ENCODE measurements at regions not wholly inside any gene's neighbourhood (a gene's known extent, or its start where the extent isn't known, plus 50 kb on each side); places are given as distances from the start of the nearest gene placed in this dataset.

DNA sequence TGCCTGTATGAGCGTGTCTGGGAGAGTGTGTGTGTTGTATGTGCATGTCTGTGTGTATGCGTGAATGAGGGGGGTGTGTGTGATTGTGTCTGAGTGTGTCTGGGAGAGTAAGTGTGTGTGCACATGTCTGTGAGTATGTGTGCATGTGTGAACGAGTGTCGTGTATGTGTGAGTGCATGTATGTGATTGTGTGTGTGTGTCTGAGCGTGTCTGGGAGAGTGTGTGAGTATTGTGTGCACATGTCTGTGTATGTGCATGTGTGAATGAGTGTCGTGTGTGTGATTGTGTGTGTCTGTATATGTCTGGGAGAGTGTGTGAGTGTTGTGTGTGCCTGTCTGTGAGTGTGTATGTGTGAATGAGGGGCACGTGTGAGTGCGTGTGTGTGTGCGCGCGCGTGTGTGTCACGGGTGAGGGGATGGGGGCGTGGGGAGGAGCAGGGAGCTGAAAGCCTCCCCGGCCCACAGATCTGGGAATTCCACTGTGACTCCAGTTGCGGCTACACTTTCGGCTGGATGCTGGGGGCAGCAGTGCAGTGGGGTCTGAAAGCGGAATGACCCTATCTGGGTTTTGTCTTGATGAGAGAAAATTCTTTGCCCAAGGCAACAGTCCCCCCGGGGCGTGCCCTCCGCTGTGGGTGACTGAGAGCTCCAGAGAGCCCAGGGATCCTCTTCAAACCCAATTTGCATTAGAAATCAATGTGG lies 138.1 kb upstream of the MED13L start:
- no peak for TF ChIP-seq CTCF (IDR thresholded peaks at IDR 0.05; ENCODE audit: borderline replicate concordance, insufficient read depth, low read depth, low read length)
- no peak overlapping the region for H3K4me3 ChIP-seq (ENCODE audit: low read depth, low read length)

- TF ChIP-seq CTCF (IDR thresholded peaks at IDR 0.05; ENCODE audit: borderline replicate concordance, insufficient read depth, low read depth, low read length), result no peak
- no peak overlapping the region for H3K4me3 ChIP-seq (ENCODE audit: low read depth, low read length)
Observed at GRCh38 chr12:116416166-116416565, 138.7 kb upstream of the MED13L start.

- TF ChIP-seq CTCF (IDR thresholded peaks at IDR 0.05; ENCODE audit: borderline replicate concordance, insufficient read depth, low read depth, low read length), result no peak
- H3K4me3 ChIP-seq (ENCODE audit: low read depth, low read length), result no peak overlapping the region
Observed at GRCh38 chr12:116418551-116418950, 140.6 kb upstream of the MAP1LC3B2 start.

GRCh38 chr12:116420227-116420880 lies 138.8 kb upstream of the MAP1LC3B2 start:
- no peak overlapping the region for H3K4me3 ChIP-seq (ENCODE audit: low read depth, low read length)
- TF ChIP-seq CTCF (IDR thresholded peaks at IDR 0.05; ENCODE audit: borderline replicate concordance, insufficient read depth, low read depth, low read length), result no peak

DNA sequence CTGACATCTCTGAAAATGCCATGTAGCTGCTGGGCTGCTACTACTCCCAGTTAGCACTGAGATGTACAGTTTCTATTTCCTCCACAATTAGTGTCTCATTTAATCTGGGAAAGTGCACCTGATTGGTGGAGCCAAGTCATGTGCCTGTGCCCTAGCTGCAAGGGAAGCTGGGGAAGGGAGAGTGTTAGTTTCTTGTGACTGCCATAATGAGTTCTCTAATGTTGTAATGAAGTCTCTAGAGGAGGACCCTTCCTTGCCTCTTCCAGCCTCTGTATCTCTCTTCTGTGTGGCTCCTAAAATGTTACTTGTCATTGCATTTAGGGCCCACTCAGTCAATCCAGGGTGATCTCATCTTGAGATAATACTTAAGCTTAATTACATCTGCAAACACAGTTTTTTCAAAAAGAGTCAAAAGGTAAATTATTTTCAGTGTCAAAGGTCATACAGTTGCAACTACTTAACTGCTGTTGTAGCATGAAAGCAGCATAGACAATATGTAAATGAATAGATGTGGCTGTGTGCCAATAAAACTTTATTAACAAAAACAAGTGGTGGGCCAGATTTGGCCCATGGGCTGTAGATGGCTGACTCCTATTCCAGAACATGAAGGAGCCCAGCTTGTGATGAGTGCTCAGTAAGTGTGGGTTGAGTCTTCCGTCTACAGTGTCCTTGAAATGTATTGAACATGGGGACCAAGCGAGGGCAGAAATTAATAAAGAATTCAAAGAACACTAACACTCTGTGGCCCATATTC lies 137.2 kb upstream of the MAP1LC3B2 start:
- H3K4me3 ChIP-seq (ENCODE audit: low read depth, low read length), result no peak overlapping the region
- no peak for TF ChIP-seq CTCF (IDR thresholded peaks at IDR 0.05; ENCODE audit: borderline replicate concordance, insufficient read depth, low read depth, low read length)

DNA sequence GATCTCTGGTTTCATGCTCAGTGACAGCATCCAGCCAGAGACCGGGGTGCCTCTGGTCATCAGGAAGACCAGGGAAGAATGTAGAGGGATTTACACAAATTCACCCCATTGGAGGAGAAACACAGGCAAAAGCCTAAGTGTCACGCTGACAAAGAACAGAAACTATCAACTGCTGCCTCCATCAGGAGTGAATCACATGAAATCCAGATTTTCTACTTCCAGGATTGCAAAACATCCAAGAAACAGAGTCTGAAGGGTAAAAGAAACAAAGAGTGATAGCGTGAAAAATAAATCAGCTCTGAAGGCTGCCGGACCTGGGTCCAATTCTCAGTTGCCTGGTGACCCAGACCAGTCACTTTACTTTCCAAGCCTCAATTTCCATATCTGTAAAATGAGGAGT lies 136.1 kb upstream of the MAP1LC3B2 start:
- H3K4me3 ChIP-seq (ENCODE audit: low read depth, low read length), result no peak overlapping the region
- TF ChIP-seq CTCF (IDR thresholded peaks at IDR 0.05; ENCODE audit: borderline replicate concordance, insufficient read depth, low read depth, low read length), result no peak

Data from GM12875 (cell line).